Spleen (tissue), 11 donors: ENCODE measurements at regions not wholly inside any gene's neighbourhood (a gene's known extent, or its start where the extent isn't known, plus 50 kb on each side); places are given as distances from the start of the nearest gene placed in this dataset.

Source experiments
- DNase-seq: peaks from one replicate; pipeline ENCODE4 v3.0.0-alpha.2; 2020
- H3K27ac ChIP-seq, 8 donors: fragments of 200-600 bp; sonication (generic) in 7 of 8; 1 replicate in 4 of 8; 2 replicates in 4 of 8; pipeline versions ENCODE4 v1.5.0 to v1.8.0; 2016 to 2021; ENCODE audit warnings: inconsistent platforms in 4 of 8, mild to moderate bottlenecking in 4 of 8, moderate library complexity in 1 of 8
- H3K27me3 ChIP-seq, 7 donors: fragments of 200-600 bp; sonication (generic) in 6 of 7; replicated peaks in 1 of 7; 1 replicate in 4 of 7; 2 replicates in 3 of 7; pipeline versions ENCODE4 v1.5.0 to v1.8.0; 2016 to 2021; ENCODE audit warnings: inconsistent platforms in 3 of 7, mild to moderate bottlenecking in 1 of 7
- H3K36me3 ChIP-seq, 6 donors: fragments of 200-600 bp; sonication (generic) in 5 of 6; 1 replicate in 4 of 6; 2 replicates in 2 of 6; pipeline versions ENCODE4 v1.5.0 to v1.8.0; 2016 to 2021; ENCODE audit warnings: inconsistent platforms in 2 of 6
- H3K4me1 ChIP-seq, 6 donors: fragments of 200-600 bp; sonication (generic) in 5 of 6; 1 replicate in 3 of 6; 2 replicates in 3 of 6; pipeline versions ENCODE4 v1.5.0 to v1.8.0; 2016 to 2021; ENCODE audit warnings: inconsistent platforms in 3 of 6
- H3K4me3 ChIP-seq, 8 donors: fragments of 200-600 bp; sonication (generic) in 7 of 8; 1 replicate in 4 of 8; 2 replicates in 4 of 8; pipeline versions ENCODE4 v1.5.0 to v1.8.0; 2016 to 2021; ENCODE audit warnings: inconsistent platforms in 4 of 8, mild to moderate bottlenecking in 4 of 8, moderate library complexity in 2 of 8
- H3K9me3 ChIP-seq, 8 donors: fragments of 200-600 bp; sonication (generic) in 7 of 8; 1 replicate in 4 of 8; 2 replicates in 4 of 8; pipeline versions ENCODE4 v1.5.0 to v1.8.0; 2016 to 2021; ENCODE audit warnings: inconsistent platforms in 4 of 8
- POLR2A ChIP-seq, 3 donors: fragments of 450-650 bp; IDR thresholded peaks; one replicate each; pipeline ENCODE4 v1.5.1; 2017; ENCODE audit warnings: antibody characterized with exemption in 3 of 3, mild to moderate bottlenecking in 1 of 3
- POLR2AphosphoS5 ChIP-seq, 3 donors: sonication (generic); formaldehyde crosslinking; IDR thresholded peaks; one replicate each; pipeline ENCODE4 v1.5.1; 2017; ENCODE audit warnings: antibody characterized with exemption in 3 of 3
- WGBS, 5 donors: extraction: QIAGEN DNeasy Blood & Tissue Kit in 3 of 5; methylation state at CpG; one replicate each; pipeline versions ENCODE4 v1.1.5 to v1.1.7; 2013 to 2018; 5-methylcytosine and 5-hydroxymethylcytosine counted together
- intact Hi-C: fragments of 100-400 bp; cut with DNase I; formaldehyde crosslinking; loops from one replicate; pipeline ENCODE4 v1.15.0; 2023; ENCODE audit warnings: low total_unique reads
- TF ChIP-seq, protein P1 (sequence below), 11 experiments: fragments of 200-600 bp in 7 of 11; fragments of 450-650 bp in 4 of 11; sonication (generic) in 4 of 11; IDR thresholded peaks in 8 of 11; conservative IDR thresholded peaks in 3 of 11; 1 replicate in 7 of 11; 2 replicates in 4 of 11; pipeline versions ENCODE4 v1.4.0 to v1.8.0; 2016 to 2021; ENCODE audit warnings: antibody characterized with exemption in 11 of 11, inconsistent platforms in 4 of 11, mild to moderate bottlenecking in 1 of 11
- donor health status: healthy with polysubstance abuse.
- donor health status: DM: no; HTN: no; CAD: no; lungs with moderate emphysema.
- donor health status: DM: no; HTN: no; CAD: no.
- donor health status: Bipolar disorder and iron deficiency.
- donor health status: healthy.
- donor health status: DM: no; HTN: no; CAD: no.
- donor health status: DM: yes; HTN: yes; CAD: no.

DNA sequence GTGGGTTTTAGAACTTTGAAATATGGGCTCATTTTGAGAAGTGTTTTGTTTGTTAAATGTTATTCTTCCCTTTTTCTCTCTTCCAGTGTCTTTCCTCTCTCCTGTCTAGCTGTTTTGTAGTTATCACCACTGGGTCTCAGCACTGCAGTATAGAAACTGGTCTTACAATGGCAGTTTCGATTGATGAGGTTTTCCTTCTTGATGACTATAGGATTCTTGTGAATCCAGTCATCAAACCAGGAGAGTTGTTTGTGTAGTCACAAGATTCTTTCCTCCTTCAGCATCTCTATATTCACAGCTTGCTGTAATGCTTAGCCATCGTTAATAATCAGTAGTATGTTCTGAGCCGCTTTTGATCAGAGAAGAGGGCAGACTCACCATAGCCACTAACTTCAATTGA, 172.3 kb downstream of the OGFRL1 start:
- intact Hi-C loops: no loop called here
- Histone ChIP-seq H3K27me3 (no peaks in the 10 kb centered on the region), H3K27ac (no peak overlapping the region), H3K4me3 (no peak overlapping the region), H3K36me3 (no peaks in the 10 kb centered on the region), H3K9me3 (peaks cover 0 to 20% (median 16%) of the 10 kb centered on the region in 8 donors), H3K4me1 (no peaks in the 10 kb centered on the region)
- DNase-seq: no peak
- 89 to 95% (median 91%) methylated on average over 3 of the region's 3 CpGs for WGBS, 5 donors
- TF ChIP-seq POLR2AphosphoS5 (IDR thresholded peaks at IDR 0.05) (no peak), POLR2A (IDR thresholded peaks at IDR 0.05) (no peak)
- TF ChIP-seq, protein P1, sequence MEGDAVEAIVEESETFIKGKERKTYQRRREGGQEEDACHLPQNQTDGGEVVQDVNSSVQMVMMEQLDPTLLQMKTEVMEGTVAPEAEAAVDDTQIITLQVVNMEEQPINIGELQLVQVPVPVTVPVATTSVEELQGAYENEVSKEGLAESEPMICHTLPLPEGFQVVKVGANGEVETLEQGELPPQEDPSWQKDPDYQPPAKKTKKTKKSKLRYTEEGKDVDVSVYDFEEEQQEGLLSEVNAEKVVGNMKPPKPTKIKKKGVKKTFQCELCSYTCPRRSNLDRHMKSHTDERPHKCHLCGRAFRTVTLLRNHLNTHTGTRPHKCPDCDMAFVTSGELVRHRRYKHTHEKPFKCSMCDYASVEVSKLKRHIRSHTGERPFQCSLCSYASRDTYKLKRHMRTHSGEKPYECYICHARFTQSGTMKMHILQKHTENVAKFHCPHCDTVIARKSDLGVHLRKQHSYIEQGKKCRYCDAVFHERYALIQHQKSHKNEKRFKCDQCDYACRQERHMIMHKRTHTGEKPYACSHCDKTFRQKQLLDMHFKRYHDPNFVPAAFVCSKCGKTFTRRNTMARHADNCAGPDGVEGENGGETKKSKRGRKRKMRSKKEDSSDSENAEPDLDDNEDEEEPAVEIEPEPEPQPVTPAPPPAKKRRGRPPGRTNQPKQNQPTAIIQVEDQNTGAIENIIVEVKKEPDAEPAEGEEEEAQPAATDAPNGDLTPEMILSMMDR (IDR thresholded peaks at IDR 0.05 in 8 of 11, conservative IDR thresholded peaks at IDR 0.05 in 3 of 11): no peak

DNA sequence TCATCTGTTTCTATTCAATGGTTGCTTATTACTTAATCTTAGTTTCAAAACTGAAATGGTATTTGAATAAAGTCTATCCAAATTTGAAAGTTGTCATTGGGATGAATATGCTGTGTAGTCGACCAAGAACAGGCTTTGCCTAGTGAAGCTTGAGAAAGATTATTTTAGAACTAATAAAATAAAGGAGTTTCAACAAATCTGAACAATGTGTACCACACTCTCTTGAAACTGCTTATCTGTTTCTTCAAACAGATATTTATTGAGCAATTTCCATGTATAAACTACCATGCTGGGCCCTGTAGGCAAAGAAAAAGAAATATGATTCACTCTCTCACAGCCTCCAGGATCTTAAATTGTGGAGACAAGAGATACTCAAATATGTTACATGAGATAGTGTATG, 174.4 kb downstream of the OGFRL1 start:
- intact Hi-C loops: no loop called here
- TF ChIP-seq POLR2A (IDR thresholded peaks at IDR 0.05) (no peak), POLR2AphosphoS5 (IDR thresholded peaks at IDR 0.05) (no peak)
- TF ChIP-seq, protein P1 (IDR thresholded peaks at IDR 0.05 in 8 of 11, conservative IDR thresholded peaks at IDR 0.05 in 3 of 11): no peak
- WGBS, 5 donors: 71 to 95% (median 78%) methylated on average over 1 of the region's 1 CpG
- Histone ChIP-seq H3K9me3 (peaks cover 0 to 24% (median 16%) of the 10 kb centered on the region in 8 donors), H3K4me1 (no peaks in the 10 kb centered on the region), H3K4me3 (no peak overlapping the region), H3K36me3 (no peaks in the 10 kb centered on the region), H3K27ac (no peak overlapping the region), H3K27me3 (no peaks in the 10 kb centered on the region)
- no peak for DNase-seq

DNA sequence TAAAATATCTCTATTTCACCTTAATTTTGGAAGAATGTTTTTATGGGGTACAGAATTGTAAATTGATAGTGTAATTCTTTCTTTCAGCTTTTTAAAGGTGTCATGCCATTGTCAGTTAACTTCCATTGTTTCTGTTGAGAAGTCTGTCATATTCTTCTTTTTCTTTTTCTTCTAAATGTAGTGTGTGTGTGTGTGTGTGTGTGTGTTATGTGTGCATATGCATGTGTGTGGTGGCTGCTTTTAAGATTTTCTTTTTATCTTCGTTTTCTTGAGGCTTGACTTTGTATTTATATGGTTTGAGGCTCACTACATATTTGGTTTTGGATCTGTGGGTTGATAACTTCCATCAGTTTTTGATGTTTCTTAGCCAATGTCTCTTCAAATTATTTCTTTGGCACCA, 176.5 kb downstream of the OGFRL1 start:
- no peak for DNase-seq
- Histone ChIP-seq H3K4me3 (no peak overlapping the region), H3K36me3 (no peaks in the 10 kb centered on the region), H3K4me1 (no peaks in the 10 kb centered on the region), H3K27ac (no peak overlapping the region), H3K27me3 (no peaks in the 10 kb centered on the region), H3K9me3 (peaks cover 0 to 24% (median 16%) of the 10 kb centered on the region in 8 donors)
- intact Hi-C loops: no loop called here
- 46 to 66% (median 49%) methylated on average over 1 of the region's 1 CpG for WGBS, 5 donors
- TF ChIP-seq, protein P1 (IDR thresholded peaks at IDR 0.05 in 8 of 11, conservative IDR thresholded peaks at IDR 0.05 in 3 of 11): no peak
- TF ChIP-seq POLR2AphosphoS5 (IDR thresholded peaks at IDR 0.05) (no peak), POLR2A (IDR thresholded peaks at IDR 0.05) (no peak)

DNA sequence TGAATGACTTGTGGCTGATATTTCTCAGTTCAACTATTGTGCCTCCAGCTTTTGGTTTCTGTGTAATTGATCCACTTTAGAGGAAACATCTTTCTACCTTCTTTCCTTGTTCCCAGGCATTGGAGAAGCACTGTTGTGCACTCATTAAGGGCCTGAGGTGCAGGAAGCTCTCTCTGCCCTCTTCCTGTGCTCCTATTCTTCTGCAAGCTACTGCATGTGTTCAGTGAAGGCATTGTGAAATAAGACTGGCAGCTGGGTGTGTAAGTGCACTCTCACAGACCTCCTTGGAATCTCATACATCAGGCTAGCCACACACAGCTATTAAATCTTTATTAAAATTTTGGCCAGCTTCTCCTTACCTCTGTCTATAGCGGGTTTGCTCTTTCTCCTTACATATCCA, 177.8 kb downstream of the OGFRL1 start:
- TF ChIP-seq, protein P1 (IDR thresholded peaks at IDR 0.05 in 8 of 11, conservative IDR thresholded peaks at IDR 0.05 in 3 of 11): no peak
- TF ChIP-seq POLR2A (IDR thresholded peaks at IDR 0.05) (no peak), POLR2AphosphoS5 (IDR thresholded peaks at IDR 0.05) (no peak)
- Histone ChIP-seq H3K27ac (no peak overlapping the region), H3K36me3 (no peaks in the 10 kb centered on the region), H3K27me3 (no peaks in the 10 kb centered on the region), H3K9me3 (peaks cover 0 to 24% (median 16%) of the 10 kb centered on the region in 8 donors), H3K4me1 (no peaks in the 10 kb centered on the region), H3K4me3 (no peak overlapping the region)
- no peak for DNase-seq
- 86 to 98% (median 92%) methylated on average over 1 of the region's 1 CpG for WGBS, 5 donors
- intact Hi-C loops: no loop called here
